ENCODE measurements at regions not wholly inside any gene's neighbourhood (a gene's known extent, or its start where the extent isn't known, plus 50 kb on each side); places are given as distances from the start of the nearest gene placed in this dataset.
A peak's percentile ranks its signal among the peaks of the same experiment; 100 is the strongest.

DNA sequence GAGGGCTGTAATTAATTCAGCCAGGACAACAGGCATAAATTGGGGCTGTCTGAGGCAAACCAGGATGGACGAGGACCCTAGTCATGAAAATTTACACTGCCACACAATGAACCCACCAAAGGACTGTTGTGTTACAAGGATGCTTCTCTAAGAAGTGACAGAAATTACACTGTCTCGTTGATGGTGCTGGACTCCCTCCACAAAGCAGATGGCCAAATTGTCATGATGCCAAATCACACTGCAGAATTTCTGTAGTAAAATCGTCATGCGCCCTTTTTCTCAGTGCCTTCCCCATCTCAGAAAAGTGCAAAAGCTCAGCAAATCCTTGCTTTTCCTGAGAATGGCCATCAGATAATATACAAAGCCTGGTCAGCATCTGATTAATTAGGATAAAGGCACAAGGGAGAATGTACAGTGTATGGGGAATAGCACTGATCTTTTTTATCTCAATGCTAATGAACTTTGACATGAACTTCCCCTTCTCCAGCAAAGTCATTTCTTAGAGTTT, 545.8 kb downstream of the CSNK1G3 start:
- no peak for DNase-seq (ENCODE audit: low spot score)
- TF ChIP-seq, protein P1, sequence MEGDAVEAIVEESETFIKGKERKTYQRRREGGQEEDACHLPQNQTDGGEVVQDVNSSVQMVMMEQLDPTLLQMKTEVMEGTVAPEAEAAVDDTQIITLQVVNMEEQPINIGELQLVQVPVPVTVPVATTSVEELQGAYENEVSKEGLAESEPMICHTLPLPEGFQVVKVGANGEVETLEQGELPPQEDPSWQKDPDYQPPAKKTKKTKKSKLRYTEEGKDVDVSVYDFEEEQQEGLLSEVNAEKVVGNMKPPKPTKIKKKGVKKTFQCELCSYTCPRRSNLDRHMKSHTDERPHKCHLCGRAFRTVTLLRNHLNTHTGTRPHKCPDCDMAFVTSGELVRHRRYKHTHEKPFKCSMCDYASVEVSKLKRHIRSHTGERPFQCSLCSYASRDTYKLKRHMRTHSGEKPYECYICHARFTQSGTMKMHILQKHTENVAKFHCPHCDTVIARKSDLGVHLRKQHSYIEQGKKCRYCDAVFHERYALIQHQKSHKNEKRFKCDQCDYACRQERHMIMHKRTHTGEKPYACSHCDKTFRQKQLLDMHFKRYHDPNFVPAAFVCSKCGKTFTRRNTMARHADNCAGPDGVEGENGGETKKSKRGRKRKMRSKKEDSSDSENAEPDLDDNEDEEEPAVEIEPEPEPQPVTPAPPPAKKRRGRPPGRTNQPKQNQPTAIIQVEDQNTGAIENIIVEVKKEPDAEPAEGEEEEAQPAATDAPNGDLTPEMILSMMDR (IDR thresholded peaks at IDR 0.05): no peak
- Histone ChIP-seq H3K4me3 (peak overlapping the region; percentile 42), H3K27ac (no peak overlapping the region)

DNA sequence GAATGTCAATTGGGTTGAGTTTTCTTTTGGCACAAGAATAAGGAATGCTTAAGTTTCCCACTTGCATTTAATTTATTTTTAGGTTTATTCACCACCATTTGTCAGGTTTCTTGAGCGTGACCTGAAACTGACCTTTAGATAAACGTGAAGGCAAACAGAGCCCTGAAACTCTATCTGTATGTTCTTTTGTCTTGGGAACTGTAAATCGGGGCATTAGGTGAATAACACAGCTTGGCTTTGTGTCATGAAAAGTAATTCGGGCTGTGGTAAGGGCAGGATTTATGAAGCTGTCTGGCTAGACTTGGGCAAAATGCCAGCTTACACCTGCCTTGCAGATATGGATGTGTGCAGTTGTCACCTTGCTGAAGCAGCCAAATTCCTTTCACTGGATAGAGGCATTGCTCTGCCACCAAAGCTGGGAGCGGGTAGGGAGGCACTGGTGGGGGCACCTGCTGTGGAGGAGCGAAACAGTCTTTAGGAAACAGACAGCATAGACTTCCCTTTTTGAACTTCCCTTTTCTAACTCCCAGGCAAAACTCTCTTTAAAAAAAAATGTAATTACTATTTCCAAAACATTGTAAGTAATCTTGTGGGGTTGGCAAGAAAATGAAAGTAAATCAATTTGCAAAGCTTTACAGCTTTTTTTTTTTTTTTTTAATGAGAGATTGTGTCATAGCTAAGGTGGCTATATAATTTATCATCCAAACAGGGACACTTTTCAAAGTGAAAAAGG, 545.2 kb downstream of the CSNK1G3 start:
- H3K4me3 ChIP-seq: peak overlapping the region; percentile 42

DNA sequence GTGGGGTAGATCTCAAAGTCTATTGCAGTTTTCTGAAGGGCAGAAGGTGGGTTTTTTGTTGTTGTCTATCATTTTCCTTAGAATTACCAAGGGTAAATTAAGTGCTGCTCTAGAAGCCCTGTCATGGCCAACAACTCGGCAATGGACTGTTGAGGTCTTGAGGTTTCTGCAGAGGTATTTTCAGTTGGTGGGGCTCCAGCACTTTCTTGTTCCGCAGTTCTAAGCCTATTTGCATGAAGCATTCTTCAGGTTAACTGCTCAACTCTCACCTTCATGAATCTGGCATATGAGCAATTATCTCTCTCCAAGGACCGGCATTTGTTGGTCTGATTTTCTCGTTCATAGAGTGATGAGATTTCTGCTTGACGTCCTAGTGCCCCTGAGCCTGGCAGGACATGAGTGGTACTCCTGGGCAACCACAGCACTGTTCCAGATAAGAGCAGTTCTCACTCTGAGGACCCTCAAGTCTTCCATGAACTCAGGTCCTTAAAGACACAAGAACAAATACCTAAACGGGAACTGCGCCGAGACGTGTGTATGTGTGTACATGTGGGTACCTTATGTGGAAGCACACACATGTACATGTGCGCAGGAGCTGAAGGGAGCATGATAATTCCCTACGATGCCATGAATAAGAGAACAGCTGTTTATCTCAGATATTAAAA, 544.5 kb downstream of the CSNK1G3 start:
- H3K4me3 ChIP-seq: no peak overlapping the region
- no peak overlapping the region for H3K27ac ChIP-seq
- TF ChIP-seq, protein P1 (IDR thresholded peaks at IDR 0.05): no peak
- no peak for DNase-seq (ENCODE audit: low spot score)

More for the DNA sequence above, 545.2 kb downstream of the CSNK1G3 start:
- DNase-seq (ENCODE audit: low spot score): no peak
- no peak overlapping the region for H3K27ac ChIP-seq
- TF ChIP-seq, protein P1 (IDR thresholded peaks at IDR 0.05): no peak

DNA sequence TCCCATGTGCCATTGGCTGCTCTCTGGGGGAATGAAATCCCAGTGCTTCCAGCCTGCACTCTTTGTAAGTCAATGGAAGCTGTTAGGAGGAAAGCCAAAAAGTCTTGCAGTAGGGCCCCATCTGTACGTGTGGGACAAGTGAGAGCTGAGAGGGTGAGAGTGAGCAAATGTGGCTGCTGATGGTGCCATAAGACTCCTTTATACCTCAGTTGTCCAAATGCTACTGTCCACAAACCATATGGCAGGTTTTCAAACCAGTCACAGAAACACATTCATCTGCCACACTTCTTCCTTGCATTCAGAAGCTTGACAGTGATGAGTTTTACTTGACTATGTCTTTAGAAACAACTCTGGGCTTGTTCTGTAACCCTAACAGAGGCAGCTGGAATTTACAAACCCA, 543.8 kb downstream of the CSNK1G3 start:
- no peak for DNase-seq (ENCODE audit: low spot score)
- TF ChIP-seq, protein P1 (IDR thresholded peaks at IDR 0.05): no peak
- Histone ChIP-seq H3K4me3 (no peak overlapping the region), H3K27ac (no peak overlapping the region)

DNA sequence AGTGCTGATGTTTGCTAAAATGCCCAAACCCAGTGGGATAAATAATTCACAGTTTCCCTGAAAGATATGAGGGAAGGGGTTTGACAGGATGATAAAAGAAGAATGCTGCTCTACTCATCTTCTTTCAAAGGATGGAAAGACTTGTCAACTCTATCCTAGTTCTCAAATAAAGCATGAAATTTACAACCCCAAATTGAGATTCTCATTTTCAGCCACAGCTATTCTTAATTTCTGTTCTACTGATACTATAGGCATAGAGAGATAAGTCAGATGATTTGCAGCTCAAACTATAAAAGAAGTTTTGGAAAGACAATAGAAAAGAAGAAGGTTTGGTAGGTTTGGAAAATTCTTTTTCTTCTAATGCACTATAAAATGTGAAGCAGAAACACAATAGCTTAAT, 542.6 kb downstream of the CSNK1G3 start:
- DNase-seq (ENCODE audit: low spot score): no peak

DNA sequence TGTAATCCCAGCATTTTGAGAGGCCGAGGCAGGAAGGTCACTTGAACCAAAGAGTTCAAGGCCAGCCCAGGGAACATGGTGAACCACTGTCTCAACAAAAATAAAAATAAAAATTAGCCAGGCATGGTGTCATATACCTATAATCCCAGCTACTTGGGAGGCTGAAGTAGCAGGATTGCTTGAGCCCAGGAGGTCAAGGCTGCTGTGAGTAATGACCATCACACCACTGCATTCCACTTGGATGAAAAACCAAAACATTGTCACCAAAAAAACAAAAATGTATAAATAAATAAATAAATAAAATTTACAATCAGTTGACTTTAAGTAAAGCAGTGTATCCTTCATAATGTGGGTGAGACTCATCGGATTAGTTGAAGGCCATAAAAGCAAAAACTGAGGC, 541.4 kb downstream of the CSNK1G3 start:
- H3K27ac ChIP-seq: no peak overlapping the region
- DNase-seq (ENCODE audit: low spot score): no peak
- no peak overlapping the region for H3K4me3 ChIP-seq
- TF ChIP-seq, protein P1 (IDR thresholded peaks at IDR 0.05): no peak

More for the DNA sequence above, 542.6 kb downstream of the CSNK1G3 start:
- TF ChIP-seq, protein P1 (IDR thresholded peaks at IDR 0.05): no peak
- Histone ChIP-seq H3K27ac (no peak overlapping the region), H3K4me3 (no peak overlapping the region)
